K562 (cell line): ENCODE measurements at regions not wholly inside any gene's neighbourhood (a gene's known extent, or its start where the extent isn't known, plus 50 kb on each side); places are given as distances from the start of the nearest gene placed in this dataset.

ENCODE experiments used
- BHLHE40 ChIP-seq: IDR thresholded peaks from 2 replicates; pipeline ENCODE4 v1.6.1; 2011; ENCODE audit warnings: low read length, improper control_type of control experiment
- CC2D1A ChIP-seq: fragments of 450-650 bp; IDR thresholded peaks from 2 replicates; pipeline ENCODE4 v1.6.1; 2017; ENCODE audit warnings: mild to moderate bottlenecking
- CHD2 ChIP-seq: IDR thresholded peaks from 2 replicates; pipeline ENCODE4 v1.6.1; 2011; ENCODE audit warnings: low read depth, low read length
- KDM4B ChIP-seq, 2 experiments: fragments of 450-650 bp in 1 of 2; sonication (generic) in 1 of 2; IDR thresholded peaks; 2 replicates each; pipeline ENCODE4 v1.6.1; 2016 to 2017; ENCODE audit warnings: borderline replicate concordance in 2 of 2, antibody characterized with exemption in 1 of 2, low read depth in 1 of 2, mild to moderate bottlenecking in 1 of 2
- MAZ ChIP-seq, 2 experiments: fragments of 450-650 bp in 1 of 2; sonication (generic) in 1 of 2; formaldehyde crosslinking; IDR thresholded peaks in 1 of 2; conservative IDR thresholded peaks in 1 of 2; 2 replicates each; pipeline versions ENCODE4 v1.4.0 to v1.5.0; 2020; ENCODE audit warnings: mild to moderate bottlenecking in 1 of 2, missing genetic modification reagents in 1 of 2
- TF ChIP-seq, protein P1 (sequence below): fragments of 450-650 bp; formaldehyde crosslinking; IDR thresholded peaks from 2 replicates; pipeline ENCODE4 v1.4.0; 2020; ENCODE audit warnings: mild to moderate bottlenecking, moderate library complexity
- TF ChIP-seq, protein P2 (sequence below): fragments of 450-650 bp; formaldehyde crosslinking; IDR thresholded peaks from 2 replicates; pipeline ENCODE4 v1.4.0; 2022; ENCODE audit warnings: missing genetic modification characterization
- TF ChIP-seq, protein P3 (sequence below): fragments of 450-650 bp; IDR thresholded peaks from 2 replicates; pipeline ENCODE4 v1.6.1; 2016
- TF ChIP-seq, protein P4 (sequence below): sonication (generic); formaldehyde crosslinking; IDR thresholded peaks from 2 replicates; pipeline ENCODE4 v1.9.0; 2022; ENCODE audit warnings: mild to moderate bottlenecking, missing genetic modification reagents

DNA sequence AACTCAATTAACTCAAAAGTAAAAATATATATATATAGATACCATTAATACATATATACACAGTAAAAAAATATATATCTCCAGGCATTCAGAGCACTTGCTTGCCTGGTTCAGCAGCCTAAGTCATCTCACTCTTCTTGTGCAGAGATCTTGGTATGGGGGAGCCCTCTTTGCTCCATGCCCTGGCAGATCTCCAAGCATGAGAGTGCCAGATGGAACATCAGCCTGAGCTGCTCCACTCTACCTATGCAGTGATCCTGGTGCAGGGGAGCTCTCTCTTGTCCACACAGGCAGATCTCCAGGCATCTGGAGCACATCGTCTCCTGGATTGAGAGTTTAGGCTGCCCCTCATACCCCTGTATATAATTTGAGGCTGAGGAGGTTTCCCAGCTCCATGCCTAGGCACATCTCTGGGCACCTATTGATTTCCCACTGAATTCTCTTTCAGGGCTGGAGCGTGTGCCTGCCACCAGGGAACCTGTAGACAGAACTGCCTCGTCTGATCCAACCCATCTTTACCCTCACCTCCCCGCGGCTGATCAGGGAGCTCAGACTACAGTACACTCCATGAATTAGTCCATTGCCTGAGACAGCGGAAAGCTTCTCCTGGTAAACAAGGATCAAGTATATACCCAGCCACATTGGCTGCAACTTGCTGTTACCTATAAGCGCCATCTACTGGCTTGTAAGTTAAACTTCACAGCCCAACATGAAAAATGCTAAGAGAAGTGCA lies 342.4 kb upstream of the GRIA1 start:
- TF ChIP-seq, protein P1, sequence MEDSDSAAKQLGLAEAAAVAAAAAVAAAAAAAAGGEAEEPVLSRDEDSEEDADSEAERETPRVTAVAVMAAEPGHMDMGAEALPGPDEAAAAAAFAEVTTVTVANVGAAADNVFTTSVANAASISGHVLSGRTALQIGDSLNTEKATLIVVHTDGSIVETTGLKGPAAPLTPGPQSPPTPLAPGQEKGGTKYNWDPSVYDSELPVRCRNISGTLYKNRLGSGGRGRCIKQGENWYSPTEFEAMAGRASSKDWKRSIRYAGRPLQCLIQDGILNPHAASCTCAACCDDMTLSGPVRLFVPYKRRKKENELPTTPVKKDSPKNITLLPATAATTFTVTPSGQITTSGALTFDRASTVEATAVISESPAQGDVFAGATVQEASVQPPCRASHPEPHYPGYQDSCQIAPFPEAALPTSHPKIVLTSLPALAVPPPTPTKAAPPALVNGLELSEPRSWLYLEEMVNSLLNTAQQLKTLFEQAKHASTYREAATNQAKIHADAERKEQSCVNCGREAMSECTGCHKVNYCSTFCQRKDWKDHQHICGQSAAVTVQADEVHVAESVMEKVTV = no peak
- TF ChIP-seq CHD2 (no peak), MAZ (CRISPR knock-in tag; conservative IDR thresholded peaks at IDR 0.05 in 1 of 2, IDR thresholded peaks at IDR 0.05 in 1 of 2) (no peak), CC2D1A (no peak), BHLHE40 (no peak), KDM4B (IDR thresholded peaks at IDR 0.05; ENCODE audit: borderline replicate concordance in 2 of 2, low read depth in 1 of 2) (no peak)
- TF ChIP-seq, protein P2, sequence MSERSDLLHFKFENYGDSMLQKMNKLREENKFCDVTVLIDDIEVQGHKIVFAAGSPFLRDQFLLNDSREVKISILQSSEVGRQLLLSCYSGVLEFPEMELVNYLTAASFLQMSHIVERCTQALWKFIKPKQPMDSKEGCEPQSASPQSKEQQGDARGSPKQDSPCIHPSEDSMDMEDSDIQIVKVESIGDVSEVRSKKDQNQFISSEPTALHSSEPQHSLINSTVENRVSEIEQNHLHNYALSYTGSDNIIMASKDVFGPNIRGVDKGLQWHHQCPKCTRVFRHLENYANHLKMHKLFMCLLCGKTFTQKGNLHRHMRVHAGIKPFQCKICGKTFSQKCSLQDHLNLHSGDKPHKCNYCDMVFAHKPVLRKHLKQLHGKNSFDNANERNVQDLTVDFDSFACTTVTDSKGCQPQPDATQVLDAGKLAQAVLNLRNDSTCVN (CRISPR knock-in tag) = no peak
- TF ChIP-seq, protein P3, sequence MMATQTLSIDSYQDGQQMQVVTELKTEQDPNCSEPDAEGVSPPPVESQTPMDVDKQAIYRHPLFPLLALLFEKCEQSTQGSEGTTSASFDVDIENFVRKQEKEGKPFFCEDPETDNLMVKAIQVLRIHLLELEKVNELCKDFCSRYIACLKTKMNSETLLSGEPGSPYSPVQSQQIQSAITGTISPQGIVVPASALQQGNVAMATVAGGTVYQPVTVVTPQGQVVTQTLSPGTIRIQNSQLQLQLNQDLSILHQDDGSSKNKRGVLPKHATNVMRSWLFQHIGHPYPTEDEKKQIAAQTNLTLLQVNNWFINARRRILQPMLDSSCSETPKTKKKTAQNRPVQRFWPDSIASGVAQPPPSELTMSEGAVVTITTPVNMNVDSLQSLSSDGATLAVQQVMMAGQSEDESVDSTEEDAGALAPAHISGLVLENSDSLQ = no peak
- TF ChIP-seq, protein P4, sequence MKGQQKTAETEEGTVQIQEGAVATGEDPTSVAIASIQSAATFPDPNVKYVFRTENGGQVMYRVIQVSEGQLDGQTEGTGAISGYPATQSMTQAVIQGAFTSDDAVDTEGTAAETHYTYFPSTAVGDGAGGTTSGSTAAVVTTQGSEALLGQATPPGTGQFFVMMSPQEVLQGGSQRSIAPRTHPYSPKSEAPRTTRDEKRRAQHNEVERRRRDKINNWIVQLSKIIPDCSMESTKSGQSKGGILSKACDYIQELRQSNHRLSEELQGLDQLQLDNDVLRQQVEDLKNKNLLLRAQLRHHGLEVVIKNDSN (CRISPR knock-in tag) = no peak
